Neutrophil (primary cell): ENCODE measurements at regions not wholly inside any gene's neighbourhood (a gene's known extent, or its start where the extent isn't known, plus 50 kb on each side); places are given as distances from the start of the nearest gene placed in this dataset.

ENCODE experiments used
- H3K27ac ChIP-seq: fragments of 200-600 bp; sonication (generic); 2 replicates; pipeline ENCODE4 v1.5.1; 2016; ENCODE audit warnings: mild to moderate bottlenecking, moderate library complexity
- H3K27me3 ChIP-seq: fragments of 200-600 bp; sonication (generic); 2 replicates; pipeline ENCODE4 v1.6.0; 2016; ENCODE audit warnings: mild to moderate bottlenecking
- H3K36me3 ChIP-seq: fragments of 200-600 bp; sonication (generic); 2 replicates; pipeline ENCODE4 v1.5.1; 2017
- H3K4me1 ChIP-seq, 2 experiments: fragments of 200-600 bp in 1 of 2; sonication (generic) in 1 of 2; 1 replicate in 1 of 2; 2 replicates in 1 of 2; pipeline versions ENCODE4 v1.5.1 to v1.6.1; 2013 to 2016; ENCODE audit warnings: low read depth in 1 of 2, low read length in 1 of 2, mild to moderate bottlenecking in 1 of 2, moderate library complexity in 1 of 2; ENCODE audit not compliant: control insufficient read depth in 1 of 2, insufficient read depth in 1 of 2
- H3K4me3 ChIP-seq, 2 experiments: fragments of 200-600 bp in 1 of 2; sonication (generic) in 1 of 2; 1 replicate in 1 of 2; 2 replicates in 1 of 2; pipeline ENCODE4 v1.5.1; 2013 to 2016; ENCODE audit warnings: low read depth in 1 of 2, low read length in 1 of 2, mild to moderate bottlenecking in 1 of 2, moderate library complexity in 1 of 2
- H3K9me3 ChIP-seq: fragments of 200-600 bp; sonication (generic); 2 replicates; pipeline ENCODE4 v1.5.1; 2016
- TF ChIP-seq, protein P1 (sequence below): fragments of 200-600 bp; sonication (generic); IDR thresholded peaks from 2 replicates; pipeline ENCODE4 v1.5.1; 2016; ENCODE audit warnings: antibody characterized with exemption

DNA sequence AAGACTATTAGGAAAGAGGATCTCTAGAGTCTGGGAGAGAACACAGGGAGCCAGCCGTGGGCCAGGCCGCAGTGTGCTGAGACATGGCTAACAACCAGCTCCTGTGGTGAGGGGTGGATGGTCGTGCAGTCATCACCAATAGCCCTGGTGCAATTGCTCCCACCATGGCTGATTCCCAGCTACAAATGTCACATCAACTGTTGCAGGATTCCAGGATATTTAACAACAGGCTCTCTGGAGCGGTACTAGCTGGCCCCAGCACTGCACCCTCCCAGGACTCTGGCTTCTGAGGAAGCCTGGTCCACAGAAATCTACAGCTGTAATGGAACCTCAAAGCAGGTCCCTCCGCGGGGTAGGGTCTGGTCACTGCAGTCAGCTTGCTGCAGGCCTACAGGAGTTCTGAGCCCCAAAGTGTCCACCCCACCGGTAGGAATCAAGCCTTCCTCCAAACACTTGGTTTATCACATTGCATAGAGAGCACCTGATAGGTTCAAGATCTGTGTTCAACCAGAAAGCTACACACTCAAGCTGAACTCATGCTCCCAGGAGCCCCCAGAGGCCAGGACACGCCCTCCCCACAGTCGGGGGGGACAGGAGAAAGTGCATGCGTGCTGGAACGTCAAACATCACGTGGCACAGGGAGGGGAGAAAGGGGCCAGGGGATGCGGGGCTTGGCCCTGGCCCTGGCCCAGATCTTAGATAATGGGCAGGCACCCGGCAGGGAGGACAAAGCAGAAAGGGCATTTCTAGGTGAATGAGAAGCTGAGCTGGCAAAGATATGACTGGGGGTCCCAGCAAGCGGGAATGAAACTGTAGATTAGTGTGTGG is 609.0 kb downstream of the TBC1D22A start:
- TF ChIP-seq, protein P1, sequence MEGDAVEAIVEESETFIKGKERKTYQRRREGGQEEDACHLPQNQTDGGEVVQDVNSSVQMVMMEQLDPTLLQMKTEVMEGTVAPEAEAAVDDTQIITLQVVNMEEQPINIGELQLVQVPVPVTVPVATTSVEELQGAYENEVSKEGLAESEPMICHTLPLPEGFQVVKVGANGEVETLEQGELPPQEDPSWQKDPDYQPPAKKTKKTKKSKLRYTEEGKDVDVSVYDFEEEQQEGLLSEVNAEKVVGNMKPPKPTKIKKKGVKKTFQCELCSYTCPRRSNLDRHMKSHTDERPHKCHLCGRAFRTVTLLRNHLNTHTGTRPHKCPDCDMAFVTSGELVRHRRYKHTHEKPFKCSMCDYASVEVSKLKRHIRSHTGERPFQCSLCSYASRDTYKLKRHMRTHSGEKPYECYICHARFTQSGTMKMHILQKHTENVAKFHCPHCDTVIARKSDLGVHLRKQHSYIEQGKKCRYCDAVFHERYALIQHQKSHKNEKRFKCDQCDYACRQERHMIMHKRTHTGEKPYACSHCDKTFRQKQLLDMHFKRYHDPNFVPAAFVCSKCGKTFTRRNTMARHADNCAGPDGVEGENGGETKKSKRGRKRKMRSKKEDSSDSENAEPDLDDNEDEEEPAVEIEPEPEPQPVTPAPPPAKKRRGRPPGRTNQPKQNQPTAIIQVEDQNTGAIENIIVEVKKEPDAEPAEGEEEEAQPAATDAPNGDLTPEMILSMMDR, result no peak
- Histone ChIP-seq H3K27ac (no peak overlapping the region), H3K9me3 (no peaks in the 10 kb centered on the region), H3K4me3 (no peak overlapping the region), H3K4me1 (no peaks in the 10 kb centered on the region), H3K36me3 (no peaks in the 10 kb centered on the region), H3K27me3 (no peaks in the 10 kb centered on the region)

DNA sequence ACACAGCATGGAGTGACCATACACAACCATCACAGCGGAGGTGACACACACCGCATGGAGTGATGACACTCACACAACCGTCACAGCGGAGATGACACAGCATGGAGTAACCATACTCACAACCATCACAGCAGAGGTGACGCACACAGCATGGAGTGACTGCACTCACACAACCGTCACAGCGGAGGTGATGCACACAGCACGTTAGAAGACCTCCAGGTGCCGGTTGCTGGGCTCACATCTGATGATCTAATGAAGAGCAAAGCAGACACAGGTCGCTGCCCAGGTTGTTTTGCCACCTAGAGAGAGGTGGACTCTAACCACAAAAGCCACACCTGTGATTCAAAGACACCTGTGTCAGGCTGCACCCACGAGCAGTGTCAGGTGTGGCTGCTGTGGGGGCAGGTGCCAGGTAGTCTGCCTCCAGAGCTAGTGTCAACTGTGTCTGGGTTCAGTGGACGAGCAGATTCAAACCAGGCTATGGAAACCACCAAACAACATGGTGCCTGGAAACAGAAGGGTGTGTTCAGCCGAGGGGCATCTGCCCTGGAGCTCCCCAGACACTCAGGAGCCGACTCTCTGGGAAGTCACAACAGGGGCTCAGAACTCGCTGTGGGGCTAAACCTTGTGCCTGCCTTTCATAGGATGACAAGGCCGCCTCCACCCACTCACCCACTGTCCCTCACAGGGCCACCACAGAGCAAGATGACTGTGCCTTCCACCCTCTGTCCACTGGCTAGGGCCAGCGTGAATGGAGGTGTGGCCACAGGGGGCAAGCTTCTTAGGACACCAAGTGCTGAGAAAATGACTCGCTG is 608.2 kb downstream of the TBC1D22A start:
- TF ChIP-seq, protein P1, result no peak
- H3K27me3 ChIP-seq, result no peaks in the 10 kb centered on the region
- no peak overlapping the region for H3K4me3 ChIP-seq
- no peaks in the 10 kb centered on the region for H3K36me3 ChIP-seq
- H3K27ac ChIP-seq, result no peak overlapping the region
- no peaks in the 10 kb centered on the region for H3K9me3 ChIP-seq
- H3K4me1 ChIP-seq, result no peaks in the 10 kb centered on the region

DNA sequence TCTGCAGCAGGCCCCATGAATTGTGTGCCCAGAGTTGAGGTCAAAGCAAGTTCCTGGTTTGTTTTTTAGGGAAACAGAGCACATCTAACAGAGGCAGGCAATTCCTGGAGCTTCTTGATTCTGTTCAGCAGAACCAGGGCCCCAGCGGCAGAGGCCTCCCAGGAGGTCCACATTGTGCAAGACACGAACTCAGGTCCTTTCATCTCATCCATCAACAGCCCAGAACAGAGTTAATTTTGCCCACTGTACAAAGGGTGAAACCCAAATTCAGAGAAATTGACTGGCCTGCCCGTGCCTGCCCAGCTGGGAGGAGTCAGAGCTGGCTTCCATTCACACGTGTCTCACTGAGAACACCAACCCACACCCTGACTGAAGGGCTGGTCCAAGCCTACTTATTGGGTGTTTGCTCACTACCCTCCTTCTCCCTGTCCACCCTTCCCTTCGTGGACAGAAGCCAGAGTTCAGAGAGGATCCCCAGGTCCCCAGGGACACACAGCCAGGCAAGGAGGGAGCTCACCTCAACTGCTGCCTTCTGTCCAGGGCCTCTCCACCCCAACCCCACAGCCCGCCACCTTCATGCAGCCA is 607.1 kb downstream of the TBC1D22A start:
- Histone ChIP-seq H3K4me1 (no peaks in the 10 kb centered on the region), H3K36me3 (no peaks in the 10 kb centered on the region), H3K27ac (no peak overlapping the region), H3K4me3 (no peak overlapping the region), H3K9me3 (no peaks in the 10 kb centered on the region), H3K27me3 (no peaks in the 10 kb centered on the region)
- TF ChIP-seq, protein P1, result no peak

DNA sequence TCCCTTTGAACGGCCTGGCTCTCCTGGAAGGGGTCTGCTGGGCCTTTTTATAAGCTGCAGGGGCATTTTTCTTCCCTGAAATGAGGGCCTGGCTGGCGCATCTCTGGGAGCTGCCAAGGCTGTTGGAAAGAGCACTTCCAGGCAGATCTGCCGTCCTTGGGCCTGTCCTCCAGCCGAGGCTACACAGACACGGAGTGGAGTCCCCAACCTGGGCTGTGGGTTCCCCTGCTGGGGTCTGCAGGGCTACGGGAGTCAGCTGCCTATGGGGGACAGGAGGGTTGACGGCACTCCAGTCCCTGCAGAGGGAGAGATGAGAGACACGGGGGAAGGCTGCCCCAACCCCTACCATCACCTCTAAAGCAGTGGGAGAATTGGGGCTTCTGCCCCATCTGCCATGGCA is 606.6 kb downstream of the TBC1D22A start:
- no peak overlapping the region for H3K27ac ChIP-seq
- H3K36me3 ChIP-seq, result no peaks in the 10 kb centered on the region
- no peaks in the 10 kb centered on the region for H3K9me3 ChIP-seq
- H3K4me1 ChIP-seq, result no peaks in the 10 kb centered on the region
- no peak overlapping the region for H3K4me3 ChIP-seq
- no peaks in the 10 kb centered on the region for H3K27me3 ChIP-seq
- TF ChIP-seq, protein P1, result no peak

DNA sequence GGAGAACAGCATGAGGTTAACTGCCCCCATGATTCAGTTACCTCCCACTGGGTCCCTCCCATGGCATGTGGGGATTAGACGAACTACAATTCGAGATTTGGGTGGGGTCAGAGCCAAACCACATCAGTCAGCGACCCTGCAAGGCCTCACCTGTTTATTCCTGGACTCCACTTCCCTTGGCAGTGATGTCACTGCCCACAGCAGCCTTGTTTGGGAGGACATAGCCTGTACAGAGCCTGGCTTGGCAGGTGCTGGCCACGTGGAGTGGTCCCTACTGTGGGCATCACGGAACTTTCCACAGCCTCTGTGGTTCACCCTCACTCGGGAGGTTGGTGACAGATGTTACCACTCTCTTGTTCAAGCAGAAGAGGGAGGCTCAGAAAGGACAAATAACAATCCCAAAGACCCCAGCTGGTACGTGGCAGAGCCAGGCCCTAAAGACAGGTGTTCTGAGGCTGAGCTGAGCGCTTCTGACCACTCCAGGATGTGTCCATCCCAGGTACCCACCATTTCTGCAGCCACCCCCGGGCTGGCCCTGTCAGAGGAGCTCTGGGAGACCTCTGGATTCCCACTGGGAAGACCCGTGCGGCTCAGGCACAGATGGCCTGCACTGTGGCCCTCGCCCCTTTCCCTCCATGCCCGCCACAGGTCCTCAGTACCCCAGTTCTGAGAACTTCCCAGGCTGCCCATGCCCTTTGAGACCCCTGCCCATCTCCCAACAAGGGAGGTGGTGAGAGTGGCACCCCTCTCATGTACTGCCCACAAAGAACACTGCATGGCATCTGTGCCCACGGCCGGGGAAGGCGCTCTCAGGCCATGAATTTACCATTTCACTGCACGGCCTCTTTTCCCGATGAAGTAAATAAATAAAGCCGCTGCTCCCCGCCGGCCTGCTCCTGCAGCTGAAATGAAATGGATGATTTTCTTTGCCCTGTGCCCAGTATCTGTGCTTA is 605.8 kb downstream of the TBC1D22A start:
- Histone ChIP-seq H3K4me3 (no peak overlapping the region), H3K27me3 (no peaks in the 10 kb centered on the region), H3K9me3 (no peaks in the 10 kb centered on the region), H3K27ac (no peak overlapping the region), H3K4me1 (no peaks in the 10 kb centered on the region), H3K36me3 (no peaks in the 10 kb centered on the region)
- TF ChIP-seq, protein P1, result no peak
